Nephron (organoid): ENCODE measurements at regions not wholly inside any gene's neighbourhood (a gene's known extent, or its start where the extent isn't known, plus 50 kb on each side); places are given as distances from the start of the nearest gene placed in this dataset.
A peak's percentile ranks its signal among the peaks of the same experiment; 100 is the strongest.

ENCODE experiments used
- H3K27ac Mint-ChIP-seq, 3 experiments: 2 replicates each; pipeline ENCODE4 v1.8.0; 2020; ENCODE audit warnings: mixed read lengths in 3 of 3, mild to moderate bottlenecking in 2 of 3, moderate library complexity in 1 of 3
- H3K27me3 Mint-ChIP-seq: 2 replicates; pipeline ENCODE4 v1.8.0; 2021; ENCODE audit warnings: low read depth, mild to moderate bottlenecking, moderate library complexity, mixed read lengths
- H3K36me3 Mint-ChIP-seq: 2 replicates; pipeline ENCODE4 v1.8.0; 2020; ENCODE audit warnings: low read depth, mixed read lengths
- H3K4me1 Mint-ChIP-seq: 2 replicates; pipeline ENCODE4 v1.8.0; 2020; ENCODE audit warnings: mixed read lengths
- H3K4me3 Mint-ChIP-seq, 3 experiments: 2 replicates each; pipeline ENCODE4 v1.8.0; 2020; ENCODE audit warnings: mild to moderate bottlenecking in 3 of 3, mixed read lengths in 3 of 3, moderate library complexity in 2 of 3
- H3K9me3 Mint-ChIP-seq: 2 replicates; pipeline ENCODE4 v1.8.0; 2020; ENCODE audit warnings: mixed read lengths
- CTCF ChIP-seq, 3 experiments: fragments of 200-600 bp; sonication (generic); IDR thresholded peaks; one replicate each; pipeline ENCODE4 v1.5.0; 2021; ENCODE audit warnings: antibody characterized with exemption in 3 of 3; ENCODE audit not compliant: unreplicated experiment in 3 of 3

- TF ChIP-seq CTCF (IDR thresholded peaks at IDR 0.05; ENCODE audit: unreplicated experiment in 3 of 3): no peak
- peak overlapping the region in 2 of 3 experiments; percentile 0 to 7 for H3K27ac Mint-ChIP-seq
- peaks cover 8% of the 10 kb centered on the region for H3K9me3 Mint-ChIP-seq
- H3K36me3 Mint-ChIP-seq: peaks cover 7% of the 10 kb centered on the region
- H3K4me1 Mint-ChIP-seq: peaks cover 18% of the 10 kb centered on the region
- peaks cover 61% of the 10 kb centered on the region for H3K27me3 Mint-ChIP-seq
- no peak overlapping the region for H3K4me3 Mint-ChIP-seq
These were observed 314.4 kb upstream of the IRX4 start for GRCh38 chr5:2196989-2197619.

- peaks cover 7% of the 10 kb centered on the region for H3K36me3 Mint-ChIP-seq
- H3K9me3 Mint-ChIP-seq: peaks cover 8% of the 10 kb centered on the region
- no peak for TF ChIP-seq CTCF (IDR thresholded peaks at IDR 0.05; ENCODE audit: unreplicated experiment in 3 of 3)
- peaks cover 18% of the 10 kb centered on the region for H3K4me1 Mint-ChIP-seq
- H3K27ac Mint-ChIP-seq: no peak overlapping the region
- peaks cover 66% of the 10 kb centered on the region for H3K27me3 Mint-ChIP-seq
- no peak overlapping the region for H3K4me3 Mint-ChIP-seq
These were observed 313.7 kb upstream of the IRX4 start for GRCh38 chr5:2196416-2196815.

GRCh38 chr5:2194949-2195348 lies 312.2 kb upstream of the IRX4 start:
- TF ChIP-seq CTCF (IDR thresholded peaks at IDR 0.05; ENCODE audit: unreplicated experiment in 3 of 3): no peak
- Mint-ChIP-seq H3K27me3 (peaks cover 62% of the 10 kb centered on the region), H3K9me3 (peaks cover 8% of the 10 kb centered on the region)

GRCh38 chr5:2194236-2194555 lies 311.5 kb upstream of the IRX4 start:
- Mint-ChIP-seq H3K4me1 (peaks cover 18% of the 10 kb centered on the region), H3K27me3 (peaks cover 60% of the 10 kb centered on the region), H3K27ac (no peak overlapping the region), H3K9me3 (peaks cover 8% of the 10 kb centered on the region), H3K36me3 (peaks cover 7% of the 10 kb centered on the region), H3K4me3 (no peak overlapping the region)
- no peak for TF ChIP-seq CTCF (IDR thresholded peaks at IDR 0.05; ENCODE audit: unreplicated experiment in 3 of 3)

More at GRCh38 chr5:2194949-2195348, 312.2 kb upstream of the IRX4 start:
- Mint-ChIP-seq H3K4me3 (no peak overlapping the region), H3K27ac (no peak overlapping the region), H3K4me1 (peaks cover 18% of the 10 kb centered on the region), H3K36me3 (peaks cover 7% of the 10 kb centered on the region)

- peaks cover 18% of the 10 kb centered on the region for H3K4me1 Mint-ChIP-seq
- H3K9me3 Mint-ChIP-seq: peaks cover 8% of the 10 kb centered on the region
- H3K4me3 Mint-ChIP-seq: no peak overlapping the region
These were observed 311.0 kb upstream of the IRX4 start for GRCh38 chr5:2193542-2194235.

More at GRCh38 chr5:2193542-2194235, 311.0 kb upstream of the IRX4 start:
- peaks cover 58% of the 10 kb centered on the region for H3K27me3 Mint-ChIP-seq
- no peak overlapping the region for H3K27ac Mint-ChIP-seq
- peaks cover 7% of the 10 kb centered on the region for H3K36me3 Mint-ChIP-seq
- TF ChIP-seq CTCF (IDR thresholded peaks at IDR 0.05; ENCODE audit: unreplicated experiment in 3 of 3): no peak
